GM23248 (cell line): ENCODE measurements at regions not wholly inside any gene's neighbourhood (a gene's known extent, or its start where the extent isn't known, plus 50 kb on each side); places are given as distances from the start of the nearest gene placed in this dataset.

Source experiments
- DNase-seq: peaks from one replicate; pipeline ENCODE4 v3.0.0-alpha.2; 2015
- H2AFZ ChIP-seq: fragments of 200-600 bp; sonication (generic); 2 replicates; pipeline ENCODE4 v1.6.1; 2016; ENCODE audit warnings: antibody characterized with exemption
- H3F3A ChIP-seq: fragments of 200-600 bp; sonication (generic); 2 replicates; pipeline ENCODE4 v1.6.1; 2016; ENCODE audit warnings: mild to moderate bottlenecking, antibody characterized with exemption, mixed run types; ENCODE audit not compliant: insufficient read depth
- H3K27ac ChIP-seq: fragments of 200-600 bp; sonication (generic); 2 replicates; pipeline ENCODE4 v1.5.1; 2016; ENCODE audit warnings: mild to moderate bottlenecking
- H3K27me3 ChIP-seq: fragments of 200-600 bp; sonication (generic); replicated peaks from 2 replicates; pipeline ENCODE4 v1.6.1; 2016; ENCODE audit warnings: mild to moderate bottlenecking; ENCODE audit not compliant: insufficient read depth
- H3K36me3 ChIP-seq: fragments of 200-600 bp; sonication (generic); 2 replicates; pipeline ENCODE4 v1.6.1; 2016; ENCODE audit warnings: low read depth, mild to moderate bottlenecking
- H3K4me1 ChIP-seq: fragments of 200-600 bp; sonication (generic); 2 replicates; pipeline ENCODE4 v1.6.1; 2016; ENCODE audit warnings: mild to moderate bottlenecking; ENCODE audit not compliant: insufficient read depth
- H3K4me2 ChIP-seq: fragments of 200-600 bp; sonication (generic); one replicate; pipeline ENCODE4 v1.6.1; 2016; ENCODE audit warnings: mild to moderate bottlenecking; ENCODE audit not compliant: unreplicated experiment
- H3K4me3 ChIP-seq: fragments of 200-600 bp; sonication (generic); 2 replicates; pipeline ENCODE4 v1.5.1; 2016; ENCODE audit warnings: mild to moderate bottlenecking
- H3K79me2 ChIP-seq: fragments of 200-600 bp; sonication (generic); 2 replicates; pipeline ENCODE4 v1.6.1; 2016; ENCODE audit warnings: mild to moderate bottlenecking; ENCODE audit not compliant: insufficient read depth
- H3K9ac ChIP-seq: fragments of 200-600 bp; sonication (generic); 2 replicates; pipeline ENCODE4 v1.6.1; 2016; ENCODE audit warnings: mild to moderate bottlenecking
- H3K9me2 ChIP-seq: fragments of 200-600 bp; sonication (generic); 2 replicates; pipeline ENCODE4 v1.6.1; 2016; ENCODE audit warnings: mixed run types, mild to moderate bottlenecking, moderate library complexity; ENCODE audit not compliant: insufficient read depth
- H3K9me3 ChIP-seq: fragments of 200-600 bp; sonication (generic); one replicate; pipeline ENCODE4 v1.6.1; 2017; ENCODE audit warnings: low read depth
- H4K20me1 ChIP-seq: fragments of 200-600 bp; sonication (generic); 2 replicates; pipeline ENCODE4 v1.6.0; 2016; ENCODE audit not compliant: insufficient read depth
- EZH2 ChIP-seq: fragments of 200-600 bp; sonication (generic); IDR thresholded peaks from 2 replicates; pipeline ENCODE4 v1.6.1; 2018; ENCODE audit warnings: antibody characterized with exemption, mild to moderate bottlenecking; ENCODE audit not compliant: insufficient read depth, poor library complexity, severe bottlenecking
- EZH2phosphoT487 ChIP-seq: fragments of 200-600 bp; sonication (generic); IDR thresholded peaks from 2 replicates; pipeline ENCODE4 v1.6.1; 2018; ENCODE audit warnings: antibody characterized with exemption, moderate library complexity, mild to moderate bottlenecking, low read depth; ENCODE audit not compliant: insufficient read depth
- WGBS, 2 experiments: methylation state at CpG; one replicate each; pipeline ENCODE4 v1.1.6; 2015 to 2017; ENCODE audit warnings: low lambda C conversion rate in 2 of 2, low coverage in 1 of 2; ENCODE audit errors: missing lambda C conversion rate in 2 of 2; 5-methylcytosine and 5-hydroxymethylcytosine counted together
- in situ Hi-C: fragments of 300-500 bp; cut with MboI; formaldehyde crosslinking; loops from 2 replicates; pipeline ENCODE4 v1.15.0; 2020

DNA sequence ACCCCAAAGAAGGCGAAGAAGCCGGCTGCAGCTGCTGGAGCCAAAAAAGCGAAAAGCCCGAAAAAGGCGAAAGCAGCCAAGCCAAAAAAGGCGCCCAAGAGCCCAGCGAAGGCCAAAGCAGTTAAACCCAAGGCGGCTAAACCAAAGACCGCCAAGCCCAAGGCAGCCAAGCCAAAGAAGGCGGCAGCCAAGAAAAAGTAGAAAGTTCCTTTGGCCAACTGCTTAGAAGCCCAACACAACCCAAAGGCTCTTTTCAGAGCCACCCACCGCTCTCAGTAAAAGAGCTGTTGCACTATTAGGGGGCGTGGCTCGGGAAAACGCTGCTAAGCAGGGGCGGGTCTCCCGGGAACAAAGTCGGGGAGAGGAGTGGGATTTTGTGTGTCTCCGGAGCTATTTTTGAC is 69.6 kb downstream of the HFE start:
- H3K27ac ChIP-seq = peak overlapping the region; percentile 88
- H4K20me1 ChIP-seq = no peaks in the 10 kb centered on the region
- H3K27me3 ChIP-seq = no peaks in the 10 kb centered on the region
- DNase-seq = no peak
- peak overlapping the region; percentile 85 for H3K4me2 ChIP-seq
- peaks cover 26% of the 10 kb centered on the region for H3K79me2 ChIP-seq
- no peaks in the 10 kb centered on the region for H3K9me3 ChIP-seq
- TF ChIP-seq EZH2phosphoT487 (no peak), EZH2 (no peak)
- H2AFZ ChIP-seq = no peak overlapping the region
- H3K4me3 ChIP-seq = peak overlapping the region; percentile 94
- no peaks in the 10 kb centered on the region for H3K36me3 ChIP-seq
- in situ Hi-C loops = no loop called here
- 1 to 5% methylated on average over 18 of the region's 18 CpGs for WGBS, 2 experiments
- H3K9ac ChIP-seq = peak overlapping the region; percentile 90
- H3K9me2 ChIP-seq = no peaks in the 10 kb centered on the region
- H3K4me1 ChIP-seq = peaks cover 16% of the 10 kb centered on the region
- peaks cover 36% of the 10 kb centered on the region for H3F3A ChIP-seq

DNA sequence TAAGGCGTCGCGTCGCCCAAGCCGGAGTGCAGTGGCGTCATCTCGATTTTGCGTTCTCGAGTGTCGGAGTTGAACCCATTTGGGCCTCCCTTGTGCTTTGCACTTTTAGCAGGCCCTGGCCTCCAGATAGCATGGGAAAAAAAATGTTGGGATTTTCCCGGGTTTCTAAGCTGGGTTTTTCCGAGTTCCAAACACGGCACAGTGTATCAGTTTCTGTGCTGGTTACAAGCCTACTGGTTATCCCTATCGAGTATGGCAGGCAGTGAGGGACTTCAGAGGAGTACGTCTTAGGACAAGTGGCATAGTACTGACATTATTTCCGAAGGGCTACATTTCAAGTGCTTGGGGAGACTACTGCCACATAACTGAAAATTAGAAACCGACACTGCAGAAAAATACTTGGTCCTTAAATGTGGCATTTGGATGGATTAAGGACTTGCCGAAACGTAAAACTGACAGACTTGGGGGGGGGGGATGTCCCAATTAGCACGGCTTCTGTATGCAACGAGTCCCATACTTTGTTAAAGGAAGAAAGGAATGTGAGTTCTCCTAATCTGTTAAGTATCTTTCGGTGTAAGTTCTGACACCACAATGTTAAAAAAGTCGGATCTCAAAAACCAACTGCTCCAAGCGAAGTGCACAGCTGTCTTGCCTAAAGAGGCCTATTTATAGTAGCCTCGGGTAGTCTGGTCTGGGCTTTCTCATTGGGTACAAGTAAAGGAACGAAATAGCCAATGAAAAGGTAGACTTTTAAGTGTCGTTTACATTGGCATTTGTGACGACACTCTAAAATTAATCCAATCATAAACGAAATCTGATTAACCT is 70.2 kb downstream of the HFE start:
- Histone ChIP-seq H3K4me1 (peaks cover 16% of the 10 kb centered on the region), H3K4me2 (peak overlapping the region; percentile 97), H3K9me3 (no peaks in the 10 kb centered on the region), H3F3A (peaks cover 36% of the 10 kb centered on the region), H3K79me2 (peaks cover 32% of the 10 kb centered on the region), H3K27me3 (no peaks in the 10 kb centered on the region), H3K27ac (peak overlapping the region; percentile 88), H3K4me3 (peak overlapping the region; percentile 94), H3K36me3 (no peaks in the 10 kb centered on the region), H2AFZ (no peak overlapping the region), H4K20me1 (no peaks in the 10 kb centered on the region), H3K9me2 (no peaks in the 10 kb centered on the region), H3K9ac (peak overlapping the region; percentile 90)
- 1 to 2% methylated on average over 29 of the region's 29 CpGs for WGBS, 2 experiments
- peak; percentile 97 for DNase-seq
- in situ Hi-C loops = no loop called here
- no peak for TF ChIP-seq EZH2phosphoT487
- no peak for TF ChIP-seq EZH2

DNA sequence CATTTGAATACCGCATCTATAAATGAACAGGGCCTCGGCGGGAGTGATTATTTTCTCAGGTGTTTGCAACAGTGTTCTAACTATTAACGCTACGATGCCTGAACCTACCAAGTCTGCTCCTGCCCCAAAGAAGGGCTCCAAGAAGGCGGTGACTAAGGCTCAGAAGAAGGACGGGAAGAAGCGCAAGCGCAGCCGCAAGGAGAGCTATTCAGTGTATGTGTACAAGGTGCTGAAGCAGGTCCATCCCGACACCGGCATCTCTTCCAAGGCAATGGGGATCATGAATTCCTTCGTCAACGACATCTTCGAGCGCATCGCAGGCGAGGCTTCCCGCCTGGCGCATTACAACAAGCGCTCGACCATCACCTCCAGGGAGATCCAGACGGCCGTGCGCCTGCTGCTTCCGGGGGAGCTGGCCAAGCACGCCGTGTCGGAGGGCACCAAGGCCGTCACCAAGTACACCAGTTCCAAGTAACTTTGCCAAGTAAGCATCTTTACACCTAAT is 70.9 kb downstream of the HFE start:
- WGBS, 2 experiments = 1% methylated on average over 30 of the region's 30 CpGs
- H3F3A ChIP-seq = peaks cover 36% of the 10 kb centered on the region
- TF ChIP-seq EZH2 = no peak
- no peak for TF ChIP-seq EZH2phosphoT487
- no peaks in the 10 kb centered on the region for H3K36me3 ChIP-seq
- no peaks in the 10 kb centered on the region for H3K9me2 ChIP-seq
- H3K9me3 ChIP-seq = no peaks in the 10 kb centered on the region
- peak overlapping the region; percentile 88 for H3K27ac ChIP-seq
- peak overlapping the region; percentile 85 for H3K9ac ChIP-seq
- H4K20me1 ChIP-seq = no peaks in the 10 kb centered on the region
- peak overlapping the region; percentile 97 for H3K4me2 ChIP-seq
- H3K4me3 ChIP-seq = peak overlapping the region; percentile 94
- peak; percentile 91 for DNase-seq
- H3K4me1 ChIP-seq = peaks cover 16% of the 10 kb centered on the region
- in situ Hi-C loops = no loop called here
- H2AFZ ChIP-seq = peak overlapping the region; percentile 63
- peaks cover 38% of the 10 kb centered on the region for H3K79me2 ChIP-seq
- H3K27me3 ChIP-seq = no peaks in the 10 kb centered on the region

DNA sequence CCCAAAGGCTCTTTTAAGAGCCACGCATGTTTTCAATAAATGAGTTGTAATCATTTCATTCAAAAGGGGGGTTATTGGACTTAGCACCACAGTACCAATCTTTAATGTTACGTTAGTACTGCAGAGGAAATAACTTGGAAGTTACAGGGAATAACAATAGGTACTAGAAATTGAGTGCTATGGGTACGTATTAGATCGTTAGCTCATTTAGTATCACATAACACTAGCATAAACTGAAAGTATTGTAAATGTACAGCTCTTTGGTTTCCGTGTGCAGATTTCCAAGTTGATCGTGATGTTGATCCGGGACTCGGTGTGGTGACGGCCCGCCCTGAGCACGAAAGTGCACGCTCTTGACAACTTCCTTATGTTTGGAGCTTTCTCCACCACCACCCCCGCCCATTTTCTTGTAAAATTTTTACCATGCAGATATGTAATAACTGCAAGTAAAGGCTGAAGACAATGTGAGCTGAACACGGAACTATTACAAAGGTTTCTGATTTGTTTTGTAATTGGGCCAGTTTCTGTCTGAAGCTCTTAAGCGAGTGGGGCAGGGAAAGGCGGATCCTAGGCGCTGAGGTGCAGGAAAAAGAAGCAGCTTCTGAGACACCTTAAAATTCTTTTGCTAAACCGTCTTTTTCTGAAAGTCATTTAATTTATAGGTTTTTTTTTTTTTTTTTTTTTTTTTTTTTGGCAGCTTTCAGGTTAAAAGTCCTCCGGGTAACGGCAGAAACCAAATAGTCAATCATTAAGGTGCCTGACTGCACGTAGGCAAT is 71.5 kb downstream of the HFE start:
- Histone ChIP-seq H3K36me3 (no peaks in the 10 kb centered on the region), H3K9me2 (no peaks in the 10 kb centered on the region), H4K20me1 (no peaks in the 10 kb centered on the region), H3K4me2 (peak overlapping the region; percentile 97), H3K27me3 (no peaks in the 10 kb centered on the region), H3F3A (peaks cover 36% of the 10 kb centered on the region), H3K4me1 (peaks cover 16% of the 10 kb centered on the region), H3K9ac (peak overlapping the region; percentile 85), H3K4me3 (peak overlapping the region; percentile 94), H3K9me3 (no peaks in the 10 kb centered on the region), H3K27ac (peak overlapping the region; percentile 88), H3K79me2 (peaks cover 38% of the 10 kb centered on the region), H2AFZ (peak overlapping the region; percentile 63)
- no peak for TF ChIP-seq EZH2phosphoT487
- TF ChIP-seq EZH2 = no peak
- DNase-seq = peak; percentile 79
- in situ Hi-C loops = no loop called here
- WGBS, 2 experiments = 1% methylated on average over 21 of the region's 21 CpGs
